DOHH2 (cell line): ENCODE measurements at regions not wholly inside any gene's neighbourhood (a gene's known extent, or its start where the extent isn't known, plus 50 kb on each side); places are given as distances from the start of the nearest gene placed in this dataset.

Source experiments
- EZH2phosphoT487 ChIP-seq: fragments of 200-600 bp; sonication (generic); IDR thresholded peaks from 2 replicates; pipeline ENCODE4 v1.6.1; 2017; ENCODE audit warnings: borderline replicate concordance, mild to moderate bottlenecking, antibody characterized with exemption, low read length, moderate library complexity, mixed read lengths
- TF ChIP-seq, protein P1 (sequence below): fragments of 200-600 bp; sonication (generic); IDR thresholded peaks from one replicate; pipeline ENCODE4 v1.5.1; 2014; ENCODE audit warnings: antibody characterized with exemption, mild to moderate bottlenecking, low read depth, low read length; ENCODE audit not compliant: poor library complexity, severe bottlenecking

DNA sequence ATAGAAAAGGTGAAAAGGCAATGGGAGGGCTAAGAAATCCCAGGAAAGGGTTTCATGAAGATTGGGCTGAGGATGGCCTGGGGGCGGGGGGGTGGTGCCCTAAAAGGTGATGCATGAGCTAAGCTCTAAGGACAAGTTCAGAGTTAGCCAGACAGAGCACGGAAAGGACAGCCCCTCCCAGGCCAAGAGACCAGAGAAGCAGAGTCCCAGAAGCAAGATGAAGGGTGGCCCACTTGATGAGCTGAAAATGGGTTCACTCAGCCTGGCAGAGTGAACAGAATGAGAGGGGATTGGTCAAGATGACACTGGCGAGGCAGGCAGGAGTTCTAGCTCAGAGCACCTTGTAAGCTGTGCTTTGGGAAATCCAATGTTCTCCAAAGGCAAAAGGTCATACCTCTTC lies 89.4 kb upstream of the GPR26 start:
- TF ChIP-seq, protein P1, sequence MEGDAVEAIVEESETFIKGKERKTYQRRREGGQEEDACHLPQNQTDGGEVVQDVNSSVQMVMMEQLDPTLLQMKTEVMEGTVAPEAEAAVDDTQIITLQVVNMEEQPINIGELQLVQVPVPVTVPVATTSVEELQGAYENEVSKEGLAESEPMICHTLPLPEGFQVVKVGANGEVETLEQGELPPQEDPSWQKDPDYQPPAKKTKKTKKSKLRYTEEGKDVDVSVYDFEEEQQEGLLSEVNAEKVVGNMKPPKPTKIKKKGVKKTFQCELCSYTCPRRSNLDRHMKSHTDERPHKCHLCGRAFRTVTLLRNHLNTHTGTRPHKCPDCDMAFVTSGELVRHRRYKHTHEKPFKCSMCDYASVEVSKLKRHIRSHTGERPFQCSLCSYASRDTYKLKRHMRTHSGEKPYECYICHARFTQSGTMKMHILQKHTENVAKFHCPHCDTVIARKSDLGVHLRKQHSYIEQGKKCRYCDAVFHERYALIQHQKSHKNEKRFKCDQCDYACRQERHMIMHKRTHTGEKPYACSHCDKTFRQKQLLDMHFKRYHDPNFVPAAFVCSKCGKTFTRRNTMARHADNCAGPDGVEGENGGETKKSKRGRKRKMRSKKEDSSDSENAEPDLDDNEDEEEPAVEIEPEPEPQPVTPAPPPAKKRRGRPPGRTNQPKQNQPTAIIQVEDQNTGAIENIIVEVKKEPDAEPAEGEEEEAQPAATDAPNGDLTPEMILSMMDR: no peak
- TF ChIP-seq EZH2phosphoT487: no peak
